Astrocyte (in vitro differentiated cells and primary cell): ENCODE measurements at regions not wholly inside any gene's neighbourhood (a gene's known extent, or its start where the extent isn't known, plus 50 kb on each side); places are given as distances from the start of the nearest gene placed in this dataset.

ENCODE experiments used
- DNase-seq: peaks from one replicate; pipeline ENCODE4 v3.0.0-alpha.2; 2010; ENCODE audit warnings: low read depth
- FAIRE-seq: peaks from 2 replicates; lab custom pipeline; 2011; peaks lifted over from hg19 to GRCh38; lab: Jason Lieb, UNC
- H2AFZ ChIP-seq: 2 replicates; pipeline ENCODE4 v1.6.0; 2012; ENCODE audit warnings: low read depth, low read length, inconsistent platforms
- H3K27ac ChIP-seq: 2 replicates; pipeline ENCODE4 v1.5.1; 2011; ENCODE audit warnings: low read depth, low read length, inconsistent platforms
- H3K27me3 ChIP-seq: 2 replicates; pipeline ENCODE4 v1.6.0; 2011; ENCODE audit warnings: low read length, inconsistent platforms; ENCODE audit not compliant: insufficient read depth
- H3K36me3 ChIP-seq: 2 replicates; pipeline ENCODE4 v1.5.1; 2011; ENCODE audit warnings: low read length, inconsistent platforms; ENCODE audit not compliant: insufficient read depth
- H3K4me1 ChIP-seq: 2 replicates; pipeline ENCODE4 v1.5.1; 2011; ENCODE audit warnings: low read length, inconsistent platforms; ENCODE audit not compliant: insufficient read depth
- H3K4me2 ChIP-seq: 2 replicates; pipeline ENCODE4 v1.6.0; 2012; ENCODE audit warnings: low read length, inconsistent platforms
- H3K4me3 ChIP-seq: 2 replicates; pipeline ENCODE4 v1.5.1; 2011; ENCODE audit warnings: low read depth, mild to moderate bottlenecking, low read length, inconsistent platforms; ENCODE audit not compliant: insufficient read depth
- H3K79me2 ChIP-seq: 2 replicates; pipeline ENCODE4 v1.6.0; 2012; ENCODE audit warnings: mild to moderate bottlenecking, low read length, inconsistent platforms; ENCODE audit not compliant: insufficient read depth
- H3K9ac ChIP-seq: 2 replicates; pipeline ENCODE4 v1.6.0; 2012; ENCODE audit warnings: mild to moderate bottlenecking, low read length, inconsistent platforms
- H3K9me3 ChIP-seq: 2 replicates; pipeline ENCODE4 v1.5.1; 2012; ENCODE audit warnings: low read depth, mild to moderate bottlenecking, low read length, inconsistent platforms; ENCODE audit not compliant: insufficient read depth
- H4K20me1 ChIP-seq: 2 replicates; pipeline ENCODE4 v1.6.0; 2012; ENCODE audit warnings: low read length, inconsistent platforms; ENCODE audit not compliant: insufficient read depth
- H3K27ac Mint-ChIP-seq: one replicate; pipeline ENCODE4 v1.8.0; 2021; ENCODE audit warnings: mild to moderate bottlenecking, mixed read lengths; ENCODE audit not compliant: unreplicated experiment
- H3K27me3 Mint-ChIP-seq: one replicate; pipeline ENCODE4 v1.8.0; 2021; ENCODE audit warnings: low read depth, mixed read lengths; ENCODE audit not compliant: unreplicated experiment
- H3K36me3 Mint-ChIP-seq: one replicate; pipeline ENCODE4 v1.8.0; 2021; ENCODE audit warnings: low read depth, mixed read lengths; ENCODE audit not compliant: unreplicated experiment
- H3K4me1 Mint-ChIP-seq: one replicate; pipeline ENCODE4 v1.8.0; 2021; ENCODE audit warnings: low read depth, mixed read lengths; ENCODE audit not compliant: unreplicated experiment
- H3K4me3 Mint-ChIP-seq: one replicate; pipeline ENCODE4 v1.8.0; 2021; ENCODE audit warnings: mild to moderate bottlenecking, moderate library complexity, mixed read lengths; ENCODE audit not compliant: unreplicated experiment
- H3K9me3 Mint-ChIP-seq: one replicate; pipeline ENCODE4 v1.8.0; 2021; ENCODE audit warnings: mild to moderate bottlenecking, mixed read lengths; ENCODE audit not compliant: unreplicated experiment
- CTCF ChIP-seq: IDR thresholded peaks from 2 replicates; pipeline ENCODE4 v1.5.1; 2011; ENCODE audit warnings: low read depth, mild to moderate bottlenecking, inconsistent platforms, low read length, moderate library complexity; ENCODE audit not compliant: insufficient read depth
- EZH2 ChIP-seq: IDR thresholded peaks from 2 replicates; pipeline ENCODE4 v1.6.1; 2012; ENCODE audit warnings: mild to moderate bottlenecking, low read length, inconsistent platforms; ENCODE audit not compliant: insufficient read depth

GRCh38 chr10:78879621-78880020, 189.1 kb upstream of the ZMIZ1 start:
- H4K20me1 ChIP-seq: no peaks in the 10 kb centered on the region
- Mint-ChIP-seq H3K27ac (no peak overlapping the region), H3K4me3 (no peak overlapping the region), H3K4me1 (no peaks in the 10 kb centered on the region), H3K36me3 (peaks cover 4% of the 10 kb centered on the region), H3K9me3 (peaks cover 10% of the 10 kb centered on the region), H3K27me3 (peaks cover 20% of the 10 kb centered on the region)
- no peak for FAIRE-seq
- no peaks in the 10 kb centered on the region for H3K36me3 ChIP-seq
- no peak overlapping the region for H3K4me2 ChIP-seq
- no peaks in the 10 kb centered on the region for H3K79me2 ChIP-seq
- no peak for TF ChIP-seq EZH2
- TF ChIP-seq CTCF: no peak
- no peaks in the 10 kb centered on the region for H3K4me1 ChIP-seq
- no peak overlapping the region for H3K27ac ChIP-seq
- no peak overlapping the region for H2AFZ ChIP-seq
- DNase-seq: no peak
- H3K9me3 ChIP-seq: no peaks in the 10 kb centered on the region
- no peak overlapping the region for H3K4me3 ChIP-seq
- H3K9ac ChIP-seq: no peak overlapping the region
- H3K27me3 ChIP-seq: peaks cover 4% of the 10 kb centered on the region

- H3K4me2 ChIP-seq: no peak overlapping the region
- H3K9ac ChIP-seq: no peak overlapping the region
- peaks cover 3% of the 10 kb centered on the region for H3K27me3 ChIP-seq
- peaks cover 3% of the 10 kb centered on the region for H3K9me3 ChIP-seq
- Mint-ChIP-seq H3K9me3 (peaks cover 5% of the 10 kb centered on the region), H3K4me3 (no peak overlapping the region), H3K27ac (no peak overlapping the region), H3K27me3 (peaks cover 11% of the 10 kb centered on the region), H3K36me3 (no peaks in the 10 kb centered on the region), H3K4me1 (no peaks in the 10 kb centered on the region)
- no peak overlapping the region for H3K27ac ChIP-seq
- TF ChIP-seq EZH2 (no peak), CTCF (no peak)
- no peak overlapping the region for H3K4me3 ChIP-seq
- no peaks in the 10 kb centered on the region for H3K36me3 ChIP-seq
- DNase-seq: no peak
- H4K20me1 ChIP-seq: no peaks in the 10 kb centered on the region
- no peaks in the 10 kb centered on the region for H3K4me1 ChIP-seq
- no peak overlapping the region for H2AFZ ChIP-seq
- no peaks in the 10 kb centered on the region for H3K79me2 ChIP-seq
- FAIRE-seq: no peak
Observed at GRCh38 chr10:78886129-78886528, 182.6 kb upstream of the ZMIZ1 start.

- no peak for FAIRE-seq
- Histone ChIP-seq H3K4me1 (no peaks in the 10 kb centered on the region), H3K79me2 (no peaks in the 10 kb centered on the region), H3K9me3 (peaks cover 3% of the 10 kb centered on the region), H3K4me2 (no peak overlapping the region), H3K36me3 (no peaks in the 10 kb centered on the region), H2AFZ (no peak overlapping the region), H3K27me3 (peaks cover 15% of the 10 kb centered on the region), H4K20me1 (no peaks in the 10 kb centered on the region), H3K4me3 (no peak overlapping the region), H3K27ac (no peak overlapping the region), H3K9ac (no peak overlapping the region)
- Mint-ChIP-seq H3K36me3 (no peaks in the 10 kb centered on the region), H3K27me3 (peaks cover 31% of the 10 kb centered on the region), H3K4me1 (no peaks in the 10 kb centered on the region), H3K4me3 (no peak overlapping the region), H3K9me3 (peaks cover 7% of the 10 kb centered on the region), H3K27ac (no peak overlapping the region)
- TF ChIP-seq CTCF: no peak
- TF ChIP-seq EZH2: no peak
- DNase-seq: no peak
Observed at GRCh38 chr10:78889536-78890063, 179.2 kb upstream of the ZMIZ1 start.
